ENCODE measurements at regions not wholly inside any gene's neighbourhood (a gene's known extent, or its start where the extent isn't known, plus 50 kb on each side); places are given as distances from the start of the nearest gene placed in this dataset.

DNA sequence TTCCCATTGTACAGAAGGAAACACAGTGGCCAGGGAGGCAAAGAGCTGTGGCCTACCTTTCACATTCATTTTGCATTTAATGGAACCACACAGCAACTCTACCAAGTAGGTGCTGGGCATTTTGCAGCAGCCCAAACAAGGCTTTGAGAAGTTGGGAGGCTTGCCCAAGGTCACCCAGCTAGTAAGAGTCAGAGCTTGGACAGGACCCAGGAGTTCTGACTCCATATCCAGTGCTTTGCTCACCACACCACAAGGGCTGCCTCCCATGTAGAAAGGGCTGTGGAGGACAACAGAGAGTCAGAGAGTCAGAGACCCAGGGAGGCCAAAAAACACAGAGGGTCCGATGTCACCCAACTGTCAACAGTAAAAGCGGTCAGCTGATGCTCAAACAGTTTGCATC, 400.2 kb downstream of the BCL11B start:
- no peak for DNase-seq (ENCODE audit: insufficient read length, low spot score)
- TF ChIP-seq, protein P1, sequence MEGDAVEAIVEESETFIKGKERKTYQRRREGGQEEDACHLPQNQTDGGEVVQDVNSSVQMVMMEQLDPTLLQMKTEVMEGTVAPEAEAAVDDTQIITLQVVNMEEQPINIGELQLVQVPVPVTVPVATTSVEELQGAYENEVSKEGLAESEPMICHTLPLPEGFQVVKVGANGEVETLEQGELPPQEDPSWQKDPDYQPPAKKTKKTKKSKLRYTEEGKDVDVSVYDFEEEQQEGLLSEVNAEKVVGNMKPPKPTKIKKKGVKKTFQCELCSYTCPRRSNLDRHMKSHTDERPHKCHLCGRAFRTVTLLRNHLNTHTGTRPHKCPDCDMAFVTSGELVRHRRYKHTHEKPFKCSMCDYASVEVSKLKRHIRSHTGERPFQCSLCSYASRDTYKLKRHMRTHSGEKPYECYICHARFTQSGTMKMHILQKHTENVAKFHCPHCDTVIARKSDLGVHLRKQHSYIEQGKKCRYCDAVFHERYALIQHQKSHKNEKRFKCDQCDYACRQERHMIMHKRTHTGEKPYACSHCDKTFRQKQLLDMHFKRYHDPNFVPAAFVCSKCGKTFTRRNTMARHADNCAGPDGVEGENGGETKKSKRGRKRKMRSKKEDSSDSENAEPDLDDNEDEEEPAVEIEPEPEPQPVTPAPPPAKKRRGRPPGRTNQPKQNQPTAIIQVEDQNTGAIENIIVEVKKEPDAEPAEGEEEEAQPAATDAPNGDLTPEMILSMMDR (IDR thresholded peaks at IDR 0.05; ENCODE audit: insufficient read depth, missing control alignments), result no peak
- no peak for FAIRE-seq

GRCh38 chr14:98877065-98877464, 394.9 kb downstream of the BCL11B start:
- TF ChIP-seq, protein P1 (IDR thresholded peaks at IDR 0.05; ENCODE audit: insufficient read depth, missing control alignments), result no peak

GRCh38 chr14:98878282-98878681, 393.7 kb downstream of the BCL11B start:
- TF ChIP-seq, protein P1 (IDR thresholded peaks at IDR 0.05; ENCODE audit: insufficient read depth, missing control alignments), result no peak
- FAIRE-seq (no peak), DNase-seq (ENCODE audit: insufficient read length, low spot score) (no peak)

More at GRCh38 chr14:98877065-98877464, 394.9 kb downstream of the BCL11B start:
- FAIRE-seq, result no peak
- DNase-seq (ENCODE audit: insufficient read length, low spot score), result no peak

- TF ChIP-seq, protein P1 (IDR thresholded peaks at IDR 0.05; ENCODE audit: insufficient read depth, missing control alignments), result no peak
Measured at GRCh38 chr14:98886982-98887381, 385.0 kb downstream of the BCL11B start.

DNA sequence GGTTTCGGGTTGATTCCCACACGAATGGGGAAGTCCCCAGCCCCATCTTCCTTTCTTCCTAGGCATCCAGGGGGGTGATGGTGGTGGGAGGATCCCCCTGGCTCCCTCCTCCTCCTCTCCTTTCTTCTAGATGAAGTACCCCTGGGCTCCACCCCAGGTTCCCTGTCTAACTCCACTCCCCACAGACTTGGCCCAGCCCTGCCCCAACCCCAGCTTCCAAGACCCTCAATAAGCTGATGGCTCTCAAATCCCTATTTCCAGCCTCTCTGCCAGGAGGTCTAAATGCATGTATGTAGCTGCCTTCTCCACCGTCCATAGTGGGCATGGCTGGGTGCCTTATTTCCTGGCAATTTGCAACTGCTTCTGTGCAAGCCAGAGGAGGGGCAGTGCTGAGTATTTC, 383.7 kb downstream of the BCL11B start:
- TF ChIP-seq, protein P1 (IDR thresholded peaks at IDR 0.05; ENCODE audit: insufficient read depth, missing control alignments), result no peak
- no peak for DNase-seq (ENCODE audit: insufficient read length, low spot score)
- no peak for FAIRE-seq

More at GRCh38 chr14:98886982-98887381, 385.0 kb downstream of the BCL11B start:
- FAIRE-seq, result no peak
- no peak for DNase-seq (ENCODE audit: insufficient read length, low spot score)

- FAIRE-seq (no peak), DNase-seq (ENCODE audit: insufficient read length, low spot score) (no peak)
- TF ChIP-seq, protein P1 (IDR thresholded peaks at IDR 0.05; ENCODE audit: insufficient read depth, missing control alignments), result no peak
Measured at GRCh38 chr14:98888927-98889835, 382.8 kb downstream of the BCL11B start.

DNA sequence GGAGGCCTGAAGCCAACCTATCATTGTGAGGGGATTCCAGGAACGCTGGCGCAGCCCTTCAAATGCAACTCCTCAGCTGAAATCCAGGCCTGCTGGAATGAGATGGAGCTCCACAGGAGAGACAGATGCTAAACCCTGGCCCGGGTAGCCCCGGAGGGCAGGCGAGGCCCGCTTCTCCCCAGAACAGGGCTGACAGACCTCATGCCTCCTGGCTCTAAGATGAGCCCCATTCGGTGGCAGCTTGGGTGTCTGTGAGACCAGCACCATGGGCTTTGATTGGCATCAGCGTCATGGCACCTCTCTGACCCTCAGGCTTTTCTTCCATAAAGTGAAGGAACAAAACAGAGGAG, 382.2 kb downstream of the BCL11B start:
- TF ChIP-seq, protein P1 (IDR thresholded peaks at IDR 0.05; ENCODE audit: insufficient read depth, missing control alignments), result no peak
- DNase-seq (ENCODE audit: insufficient read length, low spot score) (no peak), FAIRE-seq (no peak)
